GM12878 (cell line): ENCODE measurements at regions not wholly inside any gene's neighbourhood (a gene's known extent, or its start where the extent isn't known, plus 50 kb on each side); places are given as distances from the start of the nearest gene placed in this dataset.

ENCODE experiments used
- ASH2L ChIP-seq: fragments of 300-600, 200-600 bp; sonication (generic); IDR thresholded peaks from 2 replicates; pipeline ENCODE4 v1.6.1; 2017; ENCODE audit warnings: low read depth, mild to moderate bottlenecking, borderline replicate concordance
- CBFB ChIP-seq: IDR thresholded peaks from 2 replicates; pipeline ENCODE4 v1.6.1; 2016; ENCODE audit warnings: antibody characterized with exemption, low read depth
- DPF2 ChIP-seq: fragments of 450-650 bp; IDR thresholded peaks from 2 replicates; pipeline ENCODE4 v1.6.1; 2017; ENCODE audit warnings: mild to moderate bottlenecking
- KLF5 ChIP-seq: fragments of 450-650 bp; IDR thresholded peaks from 2 replicates; pipeline ENCODE4 v1.6.1; 2014; ENCODE audit warnings: mild to moderate bottlenecking; ENCODE audit not compliant: partially characterized antibody
- RUNX3 ChIP-seq: IDR thresholded peaks from 2 replicates; pipeline ENCODE4 v1.6.1; 2012; ENCODE audit warnings: low read length, inconsistent platforms
- SP1 ChIP-seq: IDR thresholded peaks from one replicate; pipeline ENCODE4 v1.6.1; 2011; ENCODE audit warnings: low read depth, low read length
- SPI1 ChIP-seq: IDR thresholded peaks from 2 replicates; pipeline ENCODE4 v1.6.1; 2011; ENCODE audit warnings: low read depth, mild to moderate bottlenecking, low read length, moderate library complexity, borderline replicate concordance; ENCODE audit not compliant: insufficient read depth
- TF ChIP-seq, protein P1 (sequence below): fragments of 450-650 bp; IDR thresholded peaks from 2 replicates; pipeline ENCODE4 v1.6.1; 2016; ENCODE audit warnings: mild to moderate bottlenecking, moderate library complexity, borderline replicate concordance
- TF ChIP-seq, protein P2 (sequence below): fragments of 150-350 bp; IDR thresholded peaks from 2 replicates; pipeline ENCODE4 v1.6.1; 2016; ENCODE audit warnings: low read depth, low read length

DNA sequence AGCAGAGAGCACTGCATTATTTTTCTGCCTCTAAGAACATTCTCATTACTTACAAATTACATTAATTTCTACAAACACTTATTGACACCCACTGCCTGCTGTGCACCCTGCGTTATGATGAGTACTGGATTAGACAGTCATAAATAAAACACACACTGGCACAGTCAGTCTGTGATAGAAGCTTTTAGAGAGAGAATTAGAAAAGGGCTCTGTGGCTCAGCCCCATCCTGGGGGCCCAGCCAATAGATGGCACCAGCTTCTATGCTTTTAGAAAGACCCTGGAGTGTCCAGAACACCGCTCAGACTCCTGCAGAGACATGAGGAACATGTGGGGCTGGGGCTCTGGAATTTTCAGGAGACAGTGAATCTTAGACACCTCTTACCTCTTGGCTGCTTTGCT lies 61.0 kb upstream of the RAPGEF1 start (continued):
- TF ChIP-seq, protein P1, sequence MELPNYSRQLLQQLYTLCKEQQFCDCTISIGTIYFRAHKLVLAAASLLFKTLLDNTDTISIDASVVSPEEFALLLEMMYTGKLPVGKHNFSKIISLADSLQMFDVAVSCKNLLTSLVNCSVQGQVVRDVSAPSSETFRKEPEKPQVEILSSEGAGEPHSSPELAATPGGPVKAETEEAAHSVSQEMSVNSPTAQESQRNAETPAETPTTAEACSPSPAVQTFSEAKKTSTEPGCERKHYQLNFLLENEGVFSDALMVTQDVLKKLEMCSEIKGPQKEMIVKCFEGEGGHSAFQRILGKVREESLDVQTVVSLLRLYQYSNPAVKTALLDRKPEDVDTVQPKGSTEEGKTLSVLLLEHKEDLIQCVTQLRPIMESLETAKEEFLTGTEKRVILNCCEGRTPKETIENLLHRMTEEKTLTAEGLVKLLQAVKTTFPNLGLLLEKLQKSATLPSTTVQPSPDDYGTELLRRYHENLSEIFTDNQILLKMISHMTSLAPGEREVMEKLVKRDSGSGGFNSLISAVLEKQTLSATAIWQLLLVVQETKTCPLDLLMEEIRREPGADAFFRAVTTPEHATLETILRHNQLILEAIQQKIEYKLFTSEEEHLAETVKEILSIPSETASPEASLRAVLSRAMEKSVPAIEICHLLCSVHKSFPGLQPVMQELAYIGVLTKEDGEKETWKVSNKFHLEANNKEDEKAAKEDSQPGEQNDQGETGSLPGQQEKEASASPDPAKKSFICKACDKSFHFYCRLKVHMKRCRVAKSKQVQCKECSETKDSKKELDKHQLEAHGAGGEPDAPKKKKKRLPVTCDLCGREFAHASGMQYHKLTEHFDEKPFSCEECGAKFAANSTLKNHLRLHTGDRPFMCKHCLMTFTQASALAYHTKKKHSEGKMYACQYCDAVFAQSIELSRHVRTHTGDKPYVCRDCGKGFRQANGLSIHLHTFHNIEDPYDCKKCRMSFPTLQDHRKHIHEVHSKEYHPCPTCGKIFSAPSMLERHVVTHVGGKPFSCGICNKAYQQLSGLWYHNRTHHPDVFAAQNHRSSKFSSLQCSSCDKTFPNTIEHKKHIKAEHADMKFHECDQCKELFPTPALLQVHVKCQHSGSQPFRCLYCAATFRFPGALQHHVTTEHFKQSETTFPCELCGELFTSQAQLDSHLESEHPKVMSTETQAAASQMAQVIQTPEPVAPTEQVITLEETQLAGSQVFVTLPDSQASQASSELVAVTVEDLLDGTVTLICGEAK: no peak
- TF ChIP-seq SPI1: no peak
- TF ChIP-seq KLF5: no peak
- no peak for TF ChIP-seq ASH2L
- TF ChIP-seq DPF2: no peak
- TF ChIP-seq RUNX3: no peak
- TF ChIP-seq CBFB: no peak
- TF ChIP-seq, protein P2, sequence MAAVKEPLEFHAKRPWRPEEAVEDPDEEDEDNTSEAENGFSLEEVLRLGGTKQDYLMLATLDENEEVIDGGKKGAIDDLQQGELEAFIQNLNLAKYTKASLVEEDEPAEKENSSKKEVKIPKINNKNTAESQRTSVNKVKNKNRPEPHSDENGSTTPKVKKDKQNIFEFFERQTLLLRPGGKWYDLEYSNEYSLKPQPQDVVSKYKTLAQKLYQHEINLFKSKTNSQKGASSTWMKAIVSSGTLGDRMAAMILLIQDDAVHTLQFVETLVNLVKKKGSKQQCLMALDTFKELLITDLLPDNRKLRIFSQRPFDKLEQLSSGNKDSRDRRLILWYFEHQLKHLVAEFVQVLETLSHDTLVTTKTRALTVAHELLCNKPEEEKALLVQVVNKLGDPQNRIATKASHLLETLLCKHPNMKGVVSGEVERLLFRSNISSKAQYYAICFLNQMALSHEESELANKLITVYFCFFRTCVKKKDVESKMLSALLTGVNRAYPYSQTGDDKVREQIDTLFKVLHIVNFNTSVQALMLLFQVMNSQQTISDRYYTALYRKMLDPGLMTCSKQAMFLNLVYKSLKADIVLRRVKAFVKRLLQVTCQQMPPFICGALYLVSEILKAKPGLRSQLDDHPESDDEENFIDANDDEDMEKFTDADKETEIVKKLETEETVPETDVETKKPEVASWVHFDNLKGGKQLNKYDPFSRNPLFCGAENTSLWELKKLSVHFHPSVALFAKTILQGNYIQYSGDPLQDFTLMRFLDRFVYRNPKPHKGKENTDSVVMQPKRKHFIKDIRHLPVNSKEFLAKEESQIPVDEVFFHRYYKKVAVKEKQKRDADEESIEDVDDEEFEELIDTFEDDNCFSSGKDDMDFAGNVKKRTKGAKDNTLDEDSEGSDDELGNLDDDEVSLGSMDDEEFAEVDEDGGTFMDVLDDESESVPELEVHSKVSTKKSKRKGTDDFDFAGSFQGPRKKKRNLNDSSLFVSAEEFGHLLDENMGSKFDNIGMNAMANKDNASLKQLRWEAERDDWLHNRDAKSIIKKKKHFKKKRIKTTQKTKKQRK: no peak
- no peak for TF ChIP-seq SP1
